Medulla oblongata (tissue), 1 donor: ENCODE measurements at regions not wholly inside any gene's neighbourhood (a gene's known extent, or its start where the extent isn't known, plus 50 kb on each side); places are given as distances from the start of the nearest gene placed in this dataset.
A peak's percentile ranks its signal among the peaks of the same experiment; 100 is the strongest.

Experiments
- DNase-seq: peaks from one replicate; pipeline ENCODE4 v3.0.0-alpha.2; 2015; ENCODE audit errors: extremely low spot score

DNA sequence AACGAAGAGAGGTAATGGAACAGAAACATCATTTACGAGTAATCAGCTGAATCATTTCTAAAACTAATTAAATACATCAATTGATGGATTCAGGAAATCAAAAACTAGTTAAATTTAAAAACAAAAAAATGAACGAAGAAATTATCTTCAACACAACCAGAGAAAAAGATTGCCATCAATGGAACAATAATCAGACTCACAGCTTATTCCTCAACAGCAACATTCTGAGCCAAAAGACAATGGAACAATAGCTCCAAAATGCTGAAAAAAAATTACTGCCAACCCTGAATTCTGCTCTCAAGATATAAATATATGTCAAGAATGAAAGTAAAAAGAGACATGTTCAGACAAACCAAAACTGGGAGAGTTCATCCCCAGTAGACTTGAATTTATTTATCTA, 65.5 kb upstream of the KLF3 start:
- DNase-seq, result no peak

DNA sequence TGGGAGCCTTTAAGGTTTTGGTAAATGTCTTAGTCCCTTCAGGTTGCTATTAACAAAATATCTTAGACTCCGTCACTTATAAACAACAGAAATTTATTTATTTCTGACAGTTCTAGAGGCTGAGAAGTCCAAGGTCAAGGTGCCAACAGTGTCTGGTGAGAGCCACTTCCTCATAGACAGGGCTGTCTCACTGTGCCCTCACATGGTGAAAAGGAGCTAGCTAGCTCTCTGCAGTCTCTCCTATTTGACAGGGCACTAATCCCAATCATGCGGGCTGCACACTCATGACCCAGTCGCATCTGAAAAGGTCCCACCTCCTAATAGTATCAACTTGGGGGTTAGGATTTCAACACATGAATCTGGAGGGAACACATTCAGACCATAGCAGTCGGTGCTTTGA, 63.4 kb upstream of the KLF3 start:
- DNase-seq, result no peak

DNA sequence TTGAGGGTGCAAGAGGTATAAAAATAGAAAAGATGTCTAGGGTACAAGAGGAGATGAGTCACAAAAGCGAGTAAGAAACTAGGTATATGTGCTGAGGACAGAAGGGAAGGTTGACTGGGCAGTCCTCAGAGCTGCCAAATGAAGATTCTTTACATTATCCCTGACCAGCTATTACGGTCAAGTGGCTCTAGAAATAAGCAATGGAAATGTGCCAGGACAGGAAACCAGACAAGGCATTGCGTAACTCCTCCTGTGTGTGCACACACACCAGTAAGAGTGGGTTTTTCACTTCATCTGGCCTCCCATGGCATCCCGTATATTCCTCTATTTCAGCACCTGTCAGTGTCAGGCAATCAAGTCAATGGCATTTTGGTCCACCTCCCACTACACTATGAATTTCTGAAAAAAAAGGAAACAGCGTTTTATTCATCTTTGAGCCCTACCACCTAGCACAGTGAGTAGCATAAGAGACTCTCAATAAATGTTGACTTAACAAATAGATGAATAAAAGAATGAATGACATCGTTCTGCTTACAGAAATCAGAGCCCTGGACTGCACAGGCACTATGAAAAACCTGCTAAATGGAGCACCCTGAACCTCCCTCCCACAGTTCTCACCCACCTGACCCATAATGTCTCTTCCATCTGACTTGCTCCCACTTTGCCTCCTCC, 62.6 kb upstream of the KLF3 start:
- peak; percentile 68 for DNase-seq

DNA sequence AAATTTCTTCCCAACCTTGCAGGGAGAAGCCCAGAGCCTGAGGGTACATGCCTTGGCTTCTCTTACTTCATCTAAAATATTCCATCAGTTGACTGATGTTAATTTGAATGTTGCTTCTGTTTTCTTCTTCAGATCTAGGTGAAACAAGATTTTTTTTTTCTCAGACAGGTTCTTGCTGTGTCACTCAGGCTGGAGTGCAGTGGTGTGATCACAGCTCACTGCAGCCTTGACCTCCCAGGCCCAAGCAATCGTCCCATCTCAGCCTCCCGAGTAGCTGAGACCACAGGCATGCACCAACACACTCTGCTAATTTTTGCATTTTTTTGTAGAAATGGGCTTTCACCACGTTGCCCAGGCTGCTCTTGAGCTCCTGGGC, 62.1 kb upstream of the KLF3 start:
- DNase-seq, result no peak

DNA sequence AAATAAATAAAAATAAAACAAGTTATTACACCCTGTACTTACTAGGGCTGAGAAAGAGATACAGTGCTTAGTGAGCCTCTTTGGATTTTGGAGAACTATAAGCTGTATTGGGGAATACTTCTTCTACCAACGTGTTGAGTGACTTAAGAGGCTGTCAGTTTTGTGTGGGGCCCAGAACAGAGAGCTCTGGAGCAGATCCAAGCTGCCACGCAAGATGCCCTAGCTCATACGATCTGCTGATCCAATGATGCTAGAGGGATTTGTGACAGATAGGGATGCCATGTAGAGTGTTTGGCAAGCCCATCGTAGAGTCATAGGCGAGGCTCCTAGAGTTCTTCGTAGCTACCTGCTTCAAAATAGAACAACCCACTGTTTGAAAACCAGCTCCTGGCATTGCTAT, 60.3 kb upstream of the KLF3 start:
- no peak for DNase-seq

DNA sequence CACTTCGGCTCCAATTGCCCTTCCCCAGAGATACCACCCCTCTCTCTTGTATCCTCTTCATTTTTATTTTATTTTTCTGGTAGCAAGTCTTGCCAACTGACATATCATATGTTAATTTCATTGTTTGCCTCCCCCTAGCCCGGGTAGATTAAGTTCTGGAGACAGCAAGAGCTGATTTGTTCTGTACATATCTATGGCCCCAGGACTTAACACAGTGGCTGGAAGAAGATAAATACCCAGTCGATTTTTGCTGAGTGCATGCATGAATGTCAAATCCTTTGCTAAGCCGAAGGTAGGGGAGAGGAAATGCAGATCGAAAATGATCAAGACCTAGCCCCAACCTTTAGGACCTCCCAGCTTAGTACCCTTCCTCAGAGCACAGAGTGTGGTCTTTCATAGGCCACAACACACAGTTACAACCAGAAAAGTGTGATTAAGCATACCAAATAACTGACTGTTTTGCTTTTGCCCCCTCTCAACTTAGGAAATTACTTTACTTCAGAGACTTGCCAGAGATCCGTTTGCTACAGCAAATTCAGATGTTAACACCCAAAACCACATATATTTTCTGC, 58.7 kb upstream of the KLF3 start:
- no peak for DNase-seq

DNA sequence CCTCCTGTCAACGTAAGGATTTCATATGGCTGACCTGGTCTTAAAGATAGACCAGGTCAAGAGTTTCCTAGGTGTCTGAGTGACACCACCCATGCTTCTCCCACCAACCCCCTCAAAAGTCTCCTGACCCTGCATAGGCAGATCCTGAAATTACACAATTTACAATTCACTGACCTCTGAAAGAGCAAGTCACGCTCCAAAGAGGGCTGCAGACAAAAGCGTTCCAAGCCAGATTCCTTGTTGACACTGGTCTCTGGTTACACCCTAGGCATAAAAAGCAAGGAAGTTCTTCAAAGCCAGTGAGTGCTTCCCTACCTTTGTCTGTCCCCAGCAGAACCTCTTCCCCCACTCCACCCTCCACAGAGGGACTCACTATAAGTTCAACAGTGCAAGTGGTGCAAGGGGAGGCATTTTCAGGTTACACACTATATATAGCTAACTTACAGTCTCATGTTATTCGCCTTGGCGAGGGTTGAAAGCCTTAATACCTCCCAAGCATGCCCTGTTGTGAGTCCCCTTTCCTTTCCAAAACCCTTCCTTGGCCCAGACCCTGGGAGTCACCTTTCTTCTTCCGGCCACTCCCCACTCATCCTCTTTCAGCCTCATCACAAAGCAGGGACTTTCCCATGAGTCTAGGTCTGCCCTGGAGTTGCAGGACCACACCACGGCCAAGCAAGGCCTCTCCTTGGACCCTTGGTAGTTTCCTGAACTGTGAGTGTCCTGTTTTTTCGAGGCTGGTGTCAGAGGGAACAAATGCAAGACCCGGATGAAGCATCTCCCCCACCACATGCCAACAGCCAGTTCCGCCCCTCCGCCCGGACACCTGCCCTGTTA, 58.0 kb upstream of the KLF3 start:
- DNase-seq, result no peak

DNA sequence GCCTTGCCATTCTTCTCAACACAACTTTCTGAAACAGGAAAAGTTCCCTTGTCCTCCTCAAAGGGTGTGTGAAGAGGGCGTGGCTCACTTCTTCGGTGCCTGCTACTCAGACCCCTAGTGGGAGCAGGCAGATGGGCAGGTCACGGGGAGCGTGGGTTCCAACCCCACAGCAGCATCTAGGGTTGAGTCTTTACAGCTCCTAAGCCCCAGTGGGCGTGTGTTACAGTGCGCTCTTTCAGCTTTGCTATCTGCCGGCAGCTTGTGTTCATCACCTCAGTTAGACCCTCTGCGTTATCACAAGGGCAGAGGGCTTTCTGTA, 57.5 kb upstream of the KLF3 start:
- DNase-seq, result no peak

DNA sequence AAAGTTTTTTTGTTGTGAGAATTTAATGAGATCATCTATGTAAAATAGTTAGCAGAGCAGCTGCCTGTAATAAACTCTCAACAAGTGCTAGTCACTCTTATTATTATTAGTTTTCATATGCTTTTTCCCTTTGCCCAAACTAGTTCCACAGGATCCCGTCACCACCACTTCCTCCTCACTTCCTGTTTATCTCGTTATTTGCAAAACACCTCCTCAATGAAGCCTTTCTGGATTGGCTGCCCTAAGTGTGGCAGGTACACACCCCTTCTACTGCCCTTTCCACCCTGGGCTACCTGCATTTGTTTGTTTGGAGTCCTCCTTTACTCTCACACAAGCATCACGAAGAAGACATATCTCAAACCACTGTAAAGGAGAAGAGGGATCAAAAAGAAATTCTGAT, 54.4 kb upstream of the KLF3 start:
- DNase-seq, result no peak

DNA sequence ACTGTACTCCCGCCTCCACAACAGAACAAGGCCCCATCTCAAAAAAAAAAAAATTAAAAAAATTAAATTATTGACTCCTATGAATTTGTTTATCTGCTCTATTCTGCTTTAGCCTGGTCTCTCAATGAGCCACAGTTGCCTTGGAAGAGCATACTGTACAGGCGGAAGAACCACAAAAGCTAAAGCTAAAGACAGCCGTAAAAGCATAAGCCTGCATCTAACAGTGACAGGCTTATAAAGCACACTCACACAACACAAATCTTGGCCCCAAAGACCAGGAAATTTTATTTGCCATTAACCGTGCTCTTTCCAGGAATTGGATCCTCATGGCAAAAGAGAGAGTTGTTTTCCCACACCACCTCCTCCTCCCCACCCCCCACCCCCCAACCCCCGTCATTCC, 53.5 kb upstream of the KLF3 start:
- peak; percentile 33 for DNase-seq

DNA sequence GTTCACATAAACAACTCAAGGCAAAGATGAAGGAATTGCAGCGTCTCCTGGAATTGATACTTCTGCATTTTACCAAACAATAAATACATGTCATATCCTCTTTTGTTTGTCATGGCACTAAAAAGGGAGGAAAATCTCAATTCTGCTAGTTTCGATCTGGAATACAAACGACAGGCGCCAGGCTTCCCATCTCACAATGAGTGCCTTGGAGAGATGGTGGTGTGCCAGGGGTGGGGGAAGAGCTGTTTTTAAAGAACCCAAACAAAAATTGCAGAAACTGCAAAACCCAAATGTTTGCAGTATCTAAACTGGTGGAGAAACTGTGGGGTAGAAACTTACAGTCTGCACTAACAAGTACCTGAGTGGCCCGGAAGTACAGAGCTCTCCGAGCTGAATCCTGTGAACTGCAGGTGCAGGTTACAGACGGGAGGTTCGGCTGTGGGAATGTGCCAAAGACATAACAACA, 53.0 kb upstream of the KLF3 start:
- DNase-seq, result peak; percentile 63

DNA sequence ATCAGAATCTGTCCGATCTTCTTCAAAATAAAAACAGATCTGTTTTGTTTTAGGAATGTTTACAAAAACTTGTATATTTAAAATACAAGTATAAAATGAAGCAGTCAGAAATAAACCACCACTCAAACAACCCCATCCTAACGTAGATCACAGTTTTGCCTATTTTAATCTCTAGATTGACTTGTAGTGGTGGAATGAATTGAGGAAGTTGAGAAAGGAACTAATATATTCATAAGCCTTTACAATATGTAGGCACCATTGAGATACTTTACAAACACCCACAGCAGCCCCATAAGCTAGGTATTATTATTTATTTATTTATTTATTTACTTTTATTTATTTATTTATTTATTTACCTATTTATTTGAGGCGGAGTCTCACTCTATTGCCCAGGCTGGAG, 52.3 kb upstream of the KLF3 start:
- no peak for DNase-seq

DNA sequence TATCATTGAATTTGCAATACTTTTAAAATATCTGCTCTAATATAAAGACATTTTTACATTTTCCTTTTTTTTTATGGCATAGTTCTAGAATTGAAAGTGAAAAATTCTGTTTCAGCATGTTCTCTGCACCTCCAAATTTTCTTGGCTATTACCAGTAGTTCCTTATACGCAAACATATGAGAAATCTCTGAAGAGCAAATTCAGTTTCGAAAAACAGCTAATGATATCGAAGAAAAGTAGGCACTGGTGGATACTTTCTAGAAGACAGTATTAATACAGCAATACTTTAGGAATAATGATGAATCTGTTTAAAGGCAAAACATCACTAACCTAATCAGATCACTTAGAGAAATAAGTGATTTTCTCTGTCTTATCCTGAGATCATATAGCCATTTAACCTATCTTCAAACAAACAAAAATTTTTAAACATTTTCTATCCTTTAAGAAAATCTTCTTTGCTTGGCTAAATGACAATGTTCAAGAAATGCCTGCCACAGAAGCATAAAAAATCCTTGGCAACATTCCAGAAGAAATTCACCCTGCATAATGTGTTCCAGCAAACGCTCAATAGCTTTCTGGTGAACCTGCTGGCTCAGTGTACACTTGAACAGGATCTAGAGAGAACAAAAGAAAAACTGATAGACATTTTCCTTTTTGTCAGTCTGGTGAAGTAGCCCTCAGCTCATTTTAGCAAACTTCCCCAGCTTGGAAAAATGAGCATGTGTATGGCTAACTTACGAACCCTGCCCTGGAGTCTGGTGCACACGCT, 51.2 kb upstream of the KLF3 start:
- DNase-seq, result peak; percentile 48
